Body of pancreas (tissue), 4 donors: ENCODE measurements at regions not wholly inside any gene's neighbourhood (a gene's known extent, or its start where the extent isn't known, plus 50 kb on each side); places are given as distances from the start of the nearest gene placed in this dataset.

Source experiments
- POLR2A ChIP-seq, 3 donors: fragments of 450-650 bp; IDR thresholded peaks; one replicate each; pipeline ENCODE4 v1.6.1; 2016; ENCODE audit warnings: antibody characterized with exemption in 3 of 3, mild to moderate bottlenecking in 2 of 3
- TF ChIP-seq, protein P1 (sequence below), 7 experiments: fragments of 450-650 bp in 4 of 7; fragments of 200-600 bp in 3 of 7; sonication (generic) in 3 of 7; IDR thresholded peaks; one replicate each; pipeline ENCODE4 v1.5.1; 2016 to 2019; ENCODE audit warnings: antibody characterized with exemption in 7 of 7

DNA sequence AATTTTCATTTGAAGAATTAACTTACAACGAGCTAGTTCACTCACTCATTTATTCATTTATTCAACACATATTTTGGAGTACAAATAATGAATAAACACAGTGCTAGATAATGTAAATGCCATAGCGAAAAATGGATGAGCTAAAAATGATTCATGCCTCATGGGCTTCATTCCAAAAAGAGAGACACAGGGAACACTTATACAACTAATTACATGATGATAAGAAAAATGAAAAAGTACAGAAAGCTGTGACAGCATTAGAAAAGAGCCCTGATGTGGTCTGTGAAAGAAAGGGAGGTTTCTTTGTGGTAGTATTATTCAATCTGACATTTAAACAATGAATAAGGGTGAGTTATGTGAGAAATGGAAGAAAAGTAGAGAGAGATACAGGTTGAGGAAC lies 726.4 kb downstream of the AMY1C start:
- TF ChIP-seq, protein P1, sequence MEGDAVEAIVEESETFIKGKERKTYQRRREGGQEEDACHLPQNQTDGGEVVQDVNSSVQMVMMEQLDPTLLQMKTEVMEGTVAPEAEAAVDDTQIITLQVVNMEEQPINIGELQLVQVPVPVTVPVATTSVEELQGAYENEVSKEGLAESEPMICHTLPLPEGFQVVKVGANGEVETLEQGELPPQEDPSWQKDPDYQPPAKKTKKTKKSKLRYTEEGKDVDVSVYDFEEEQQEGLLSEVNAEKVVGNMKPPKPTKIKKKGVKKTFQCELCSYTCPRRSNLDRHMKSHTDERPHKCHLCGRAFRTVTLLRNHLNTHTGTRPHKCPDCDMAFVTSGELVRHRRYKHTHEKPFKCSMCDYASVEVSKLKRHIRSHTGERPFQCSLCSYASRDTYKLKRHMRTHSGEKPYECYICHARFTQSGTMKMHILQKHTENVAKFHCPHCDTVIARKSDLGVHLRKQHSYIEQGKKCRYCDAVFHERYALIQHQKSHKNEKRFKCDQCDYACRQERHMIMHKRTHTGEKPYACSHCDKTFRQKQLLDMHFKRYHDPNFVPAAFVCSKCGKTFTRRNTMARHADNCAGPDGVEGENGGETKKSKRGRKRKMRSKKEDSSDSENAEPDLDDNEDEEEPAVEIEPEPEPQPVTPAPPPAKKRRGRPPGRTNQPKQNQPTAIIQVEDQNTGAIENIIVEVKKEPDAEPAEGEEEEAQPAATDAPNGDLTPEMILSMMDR (IDR thresholded peaks at IDR 0.05) = no peak
- no peak for TF ChIP-seq POLR2A (IDR thresholded peaks at IDR 0.05)
